Heart left ventricle (tissue), 16 donors: ENCODE measurements at regions not wholly inside any gene's neighbourhood (a gene's known extent, or its start where the extent isn't known, plus 50 kb on each side); places are given as distances from the start of the nearest gene placed in this dataset.

Experiments used
- ATAC-seq, 4 donors: fragments of 200-7000 bp; cut with Tn5 transposase; one replicate each; pipeline ENCODE4 v1.9.1; 2020 to 2022; ENCODE audit warnings: moderate library complexity in 4 of 4, mild to moderate bottlenecking in 3 of 4, moderate number of reproducible peaks in 1 of 4
- DNase-seq, 5 donors: peaks; one replicate each; pipeline ENCODE4 v3.0.0-alpha.2; 2020
- H3K27ac ChIP-seq, 12 donors: fragments of 200-600 bp; sonication (generic) in 4 of 12; one replicate each; pipeline versions ENCODE4 v1.5.0 to v1.8.0; 2016 to 2022; ENCODE audit warnings: mild to moderate bottlenecking in 2 of 12
- H3K27me3 ChIP-seq, 9 donors: fragments of 200-600 bp; sonication (generic) in 2 of 9; one replicate each; pipeline versions ENCODE4 v1.5.1 to v1.8.0; 2016 to 2022; ENCODE audit warnings: mild to moderate bottlenecking in 3 of 9
- H3K36me3 ChIP-seq, 9 donors: fragments of 200-600 bp; sonication (generic) in 2 of 9; one replicate each; pipeline versions ENCODE4 v1.5.0 to v1.8.0; 2018 to 2022; ENCODE audit warnings: mild to moderate bottlenecking in 2 of 9
- H3K4me1 ChIP-seq, 12 donors: fragments of 200-600 bp; sonication (generic) in 4 of 12; one replicate each; pipeline versions ENCODE4 v1.5.0 to v1.8.0; 2016 to 2022; ENCODE audit warnings: mild to moderate bottlenecking in 3 of 12
- H3K4me3 ChIP-seq, 12 donors: fragments of 200-600 bp; sonication (generic) in 4 of 12; one replicate each; pipeline versions ENCODE4 v1.5.0 to v1.8.0; 2017 to 2022; ENCODE audit warnings: mild to moderate bottlenecking in 9 of 12, moderate library complexity in 4 of 12
- H3K9me3 ChIP-seq, 12 donors: fragments of 200-600 bp; sonication (generic) in 4 of 12; one replicate each; pipeline versions ENCODE4 v1.5.0 to v1.8.0; 2016 to 2022; ENCODE audit warnings: mild to moderate bottlenecking in 1 of 12
- CTCF ChIP-seq, 12 donors: fragments of 200-600 bp; sonication (generic) in 4 of 12; IDR thresholded peaks; one replicate each; pipeline versions ENCODE4 v1.5.0 to v1.8.0; 2018 to 2022; ENCODE audit warnings: antibody characterized with exemption in 12 of 12, mild to moderate bottlenecking in 5 of 12
- POLR2A ChIP-seq, 2 donors: fragments of 450-650 bp; IDR thresholded peaks; one replicate each; pipeline ENCODE4 v1.6.1; 2017; ENCODE audit warnings: antibody characterized with exemption in 2 of 2, mild to moderate bottlenecking in 2 of 2, moderate library complexity in 2 of 2
- WGBS, 4 donors: extraction: QIAGEN DNeasy Blood & Tissue Kit in 2 of 4; methylation state at CpG; one replicate each; pipeline versions ENCODE4 v1.1.5 to v1.1.7; 2013 to 2018; 5-methylcytosine and 5-hydroxymethylcytosine counted together
- intact Hi-C, 10 donors: fragments of 100-400 bp; cut with DNase I; formaldehyde crosslinking; loops; one replicate each; pipeline versions ENCODE4 v1.11.1 to v1.14.2; 2022
- donor health status: ischemic (EF 13 %, LVEDD 7.1; RV severe dilation, severe dysfunction).
- donor health status: healthy with polysubstance abuse.
- donor health status: DM: no; HTN: yes; CAD: no.
- donor health status: DM: no; HTN: no; CAD: no.
- donor health status: ischemic (EF 25% LVEDD 6.9; RV normal size, moderate dysfunction).
- donor health status: ischemic (EF 25% LVEDD 5.7; RV mildly dilated, moderate dysfunction).
- donor health status: healthy.
- donor health status: DM: yes; HTN: yes; CAD: no.
- donor health status: ischemic (EF 35%, LVEDD 5.7; RV mildly dilated, moderate dysfunction).
- donor health status: nonischemic (EF 11% LVEDD 7.7; RV severe dilation, severe dysfunction).
- donor health status: DM: yes; HTN: yes; CAD: no.
- donor health status: PGD.
- donor health status: ischemic (EF 29% LVEDD 5.4; RV normal size, mild dysfunction).
- donor health status: nonischemic (EF 23%, LVEDD 6.1; RV moderate dilation, normal function).

GRCh38 chr12:28891126-28891525 lies 258.0 kb upstream of the FAR2 start:
- no peak overlapping the region for H3K4me3 ChIP-seq
- intact Hi-C loops = no loop called here
- no peak overlapping the region for H3K27ac ChIP-seq
- no peak for DNase-seq
- TF ChIP-seq POLR2A (IDR thresholded peaks at IDR 0.05) (no peak), CTCF (IDR thresholded peaks at IDR 0.05) (no peak)
- peaks cover 0 to 18% (median 0%) of the 10 kb centered on the region in 12 donors for H3K4me1 ChIP-seq
- ATAC-seq = no peak
- no peaks in the 10 kb centered on the region for H3K9me3 ChIP-seq
- no peaks in the 10 kb centered on the region for H3K36me3 ChIP-seq
- no peaks in the 10 kb centered on the region for H3K27me3 ChIP-seq

- peak overlapping the region in 4 of 12 donors; percentile 32 to 41 (median 36) for H3K27ac ChIP-seq
- intact Hi-C loops = no loop called here
- ATAC-seq = no peak
Measured at GRCh38 chr12:28893365-28893764, 255.7 kb upstream of the FAR2 start.

GRCh38 chr12:28893856-28894255 lies 255.2 kb upstream of the FAR2 start:
- intact Hi-C loops = no loop called here
- H3K27ac ChIP-seq = peak overlapping the region in 4 of 12 donors; percentile 32 to 41 (median 36)
- H3K4me1 ChIP-seq = peaks cover 0 to 18% (median 0%) of the 10 kb centered on the region in 12 donors
- no peak for DNase-seq
- ATAC-seq = peak in 1 of 4 donors; percentile 39
- no peaks in the 10 kb centered on the region for H3K36me3 ChIP-seq
- WGBS, 4 donors = 59 to 68% (median 60%) methylated on average over 1 of the region's 1 CpG
- H3K4me3 ChIP-seq = no peak overlapping the region
- H3K27me3 ChIP-seq = no peaks in the 10 kb centered on the region
- no peak for TF ChIP-seq POLR2A (IDR thresholded peaks at IDR 0.05)
- TF ChIP-seq CTCF (IDR thresholded peaks at IDR 0.05) = no peak
- H3K9me3 ChIP-seq = no peaks in the 10 kb centered on the region

More at GRCh38 chr12:28893365-28893764, 255.7 kb upstream of the FAR2 start:
- Histone ChIP-seq H3K27me3 (no peaks in the 10 kb centered on the region), H3K9me3 (no peaks in the 10 kb centered on the region), H3K36me3 (no peaks in the 10 kb centered on the region), H3K4me3 (no peak overlapping the region), H3K4me1 (peaks cover 0 to 18% (median 0%) of the 10 kb centered on the region in 12 donors)
- no peak for TF ChIP-seq CTCF (IDR thresholded peaks at IDR 0.05)
- TF ChIP-seq POLR2A (IDR thresholded peaks at IDR 0.05) = no peak
- 53 to 67% (median 59%) methylated on average over 2 of the region's 2 CpGs for WGBS, 4 donors
- DNase-seq = no peak

- Histone ChIP-seq H3K36me3 (no peaks in the 10 kb centered on the region), H3K4me3 (no peak overlapping the region), H3K27ac (no peak overlapping the region), H3K4me1 (peaks cover 0 to 18% (median 0%) of the 10 kb centered on the region in 12 donors), H3K9me3 (peaks cover 0 to 11% (median 2%) of the 10 kb centered on the region in 12 donors), H3K27me3 (no peaks in the 10 kb centered on the region)
- ATAC-seq (no peak), DNase-seq (no peak)
- whole genome bisulfite sequencing, 4 donors = 90 to 95% (median 92%) methylated on average over 1 of the region's 1 CpG
- intact Hi-C loops = no loop called here
- TF ChIP-seq POLR2A (IDR thresholded peaks at IDR 0.05) (no peak), CTCF (IDR thresholded peaks at IDR 0.05) (no peak)
Measured at GRCh38 chr12:28896421-28896820, 252.7 kb upstream of the FAR2 start.
